Cardiac muscle cell (in vitro differentiated cells and primary cell): ENCODE measurements at regions not wholly inside any gene's neighbourhood (a gene's known extent, or its start where the extent isn't known, plus 50 kb on each side); places are given as distances from the start of the nearest gene placed in this dataset.

ENCODE experiments used
- DNase-seq, 2 donors: peaks; one replicate each; pipeline versions ENCODE4 v3.0.0 to v3.0.0-alpha.2; 2010 to 2017; ENCODE audit warnings: low read depth in 1 of 2, low spot score in 1 of 2
- H3K27ac ChIP-seq: fragments of 200-600 bp; sonication (generic); 2 replicates; pipeline ENCODE4 v1.5.1; 2016
- H3K27me3 ChIP-seq: fragments of 200-600 bp; sonication (generic); 2 replicates; pipeline ENCODE4 v1.6.0; 2016; ENCODE audit warnings: control low read depth
- H3K36me3 ChIP-seq: fragments of 200-600 bp; sonication (generic); 2 replicates; pipeline ENCODE4 v1.5.1; 2016; ENCODE audit warnings: control low read depth
- H3K4me1 ChIP-seq: fragments of 200-600 bp; sonication (generic); 2 replicates; pipeline ENCODE4 v1.8.1; 2017; ENCODE audit warnings: low read depth, mild to moderate bottlenecking, mixed run types
- H3K4me3 ChIP-seq: fragments of 200-600 bp; sonication (generic); 2 replicates; pipeline ENCODE4 v1.5.1; 2016; ENCODE audit warnings: mild to moderate bottlenecking
- H3K9me3 ChIP-seq: fragments of 200-600 bp; sonication (generic); 2 replicates; pipeline ENCODE4 v1.5.1; 2017; ENCODE audit warnings: low read depth, mild to moderate bottlenecking, control low read depth
- CTCF ChIP-seq: IDR thresholded peaks from 2 replicates; pipeline ENCODE4 v1.5.1; 2012; ENCODE audit warnings: low read depth, mild to moderate bottlenecking, low read length

- Histone ChIP-seq H3K4me1 (peaks cover 8% of the 10 kb centered on the region), H3K9me3 (no peaks in the 10 kb centered on the region), H3K36me3 (no peaks in the 10 kb centered on the region), H3K4me3 (no peak overlapping the region), H3K27ac (no peak overlapping the region), H3K27me3 (no peaks in the 10 kb centered on the region)
- no peak for DNase-seq
- no peak for TF ChIP-seq CTCF
These were observed 716.8 kb upstream of the GJE1 start for GRCh38 chr6:141415896-141416295.

- Histone ChIP-seq H3K4me3 (no peak overlapping the region), H3K9me3 (no peaks in the 10 kb centered on the region), H3K36me3 (no peaks in the 10 kb centered on the region), H3K4me1 (peaks cover 8% of the 10 kb centered on the region), H3K27me3 (no peaks in the 10 kb centered on the region), H3K27ac (peak overlapping the region; percentile 71)
- DNase-seq, result peak; percentile 15 to 59
- TF ChIP-seq CTCF, result no peak
These were observed 719.5 kb upstream of the GJE1 start for GRCh38 chr6:141413196-141413595.

- Histone ChIP-seq H3K27ac (no peak overlapping the region), H3K27me3 (no peaks in the 10 kb centered on the region), H3K36me3 (no peaks in the 10 kb centered on the region), H3K4me1 (peaks cover 16% of the 10 kb centered on the region), H3K4me3 (no peak overlapping the region), H3K9me3 (no peaks in the 10 kb centered on the region)
- no peak for TF ChIP-seq CTCF
- no peak for DNase-seq
These were observed 726.0 kb upstream of the GJE1 start for GRCh38 chr6:141406761-141407160.

GRCh38 chr6:141403827-141404226 is 728.9 kb upstream of the GJE1 start:
- Histone ChIP-seq H3K9me3 (no peaks in the 10 kb centered on the region), H3K4me3 (no peak overlapping the region), H3K27me3 (no peaks in the 10 kb centered on the region), H3K27ac (peak overlapping the region; percentile 70), H3K36me3 (no peaks in the 10 kb centered on the region), H3K4me1 (peaks cover 23% of the 10 kb centered on the region)
- peak in 1 of 2 donors; percentile 56 for DNase-seq
- no peak for TF ChIP-seq CTCF

GRCh38 chr6:141403103-141403502 is 729.6 kb upstream of the GJE1 start:
- no peaks in the 10 kb centered on the region for H3K9me3 ChIP-seq
- H3K36me3 ChIP-seq, result no peaks in the 10 kb centered on the region
- DNase-seq, result no peak
- H3K27me3 ChIP-seq, result no peaks in the 10 kb centered on the region
- peak overlapping the region; percentile 70 for H3K27ac ChIP-seq
- H3K4me3 ChIP-seq, result no peak overlapping the region
- TF ChIP-seq CTCF, result no peak
- H3K4me1 ChIP-seq, result peaks cover 23% of the 10 kb centered on the region

- H3K4me3 ChIP-seq, result no peak overlapping the region
- peak overlapping the region; percentile 70 for H3K27ac ChIP-seq
- H3K4me1 ChIP-seq, result peaks cover 23% of the 10 kb centered on the region
- no peaks in the 10 kb centered on the region for H3K36me3 ChIP-seq
- H3K27me3 ChIP-seq, result no peaks in the 10 kb centered on the region
- no peak for TF ChIP-seq CTCF
- H3K9me3 ChIP-seq, result no peaks in the 10 kb centered on the region
- DNase-seq, result no peak
These were observed 730.2 kb upstream of the GJE1 start for GRCh38 chr6:141402489-141402888.
